Chondrocyte (in vitro differentiated cells): ENCODE measurements at regions not wholly inside any gene's neighbourhood (a gene's known extent, or its start where the extent isn't known, plus 50 kb on each side); places are given as distances from the start of the nearest gene placed in this dataset.

Experiments used
- DNase-seq: peaks from one replicate; pipeline ENCODE4 v3.0.0; 2021; ENCODE audit warnings: mixed read lengths, low spot score
- H3K27ac Mint-ChIP-seq: one replicate; pipeline ENCODE4 v1.8.0; 2021; ENCODE audit warnings: mild to moderate bottlenecking, moderate library complexity, mixed read lengths; ENCODE audit not compliant: unreplicated experiment
- H3K27me3 Mint-ChIP-seq: 2 replicates; pipeline ENCODE4 v1.8.0; 2021; ENCODE audit warnings: low read depth, mixed read lengths
- H3K36me3 Mint-ChIP-seq: 2 replicates; pipeline ENCODE4 v1.8.0; 2021; ENCODE audit warnings: low read depth, mixed read lengths
- H3K4me1 Mint-ChIP-seq: 2 replicates; pipeline ENCODE4 v1.8.0; 2021; ENCODE audit warnings: low read depth, mild to moderate bottlenecking, mixed read lengths
- H3K4me3 Mint-ChIP-seq: one replicate; pipeline ENCODE4 v1.8.0; 2021; ENCODE audit warnings: mild to moderate bottlenecking, moderate library complexity, mixed read lengths; ENCODE audit not compliant: unreplicated experiment
- H3K9me3 Mint-ChIP-seq: 2 replicates; pipeline ENCODE4 v1.8.0; 2021; ENCODE audit warnings: low read depth, mixed read lengths
- CTCF ChIP-seq: fragments of 200-600 bp; sonication (generic); IDR thresholded peaks from 2 replicates; pipeline ENCODE4 v1.5.0; 2021; ENCODE audit warnings: antibody characterized with exemption, mild to moderate bottlenecking, moderate library complexity

GRCh38 chr3:72630327-72630968 is 217.8 kb downstream of the SHQ1 start:
- peaks cover 15% of the 10 kb centered on the region for H3K27me3 Mint-ChIP-seq
- H3K4me1 Mint-ChIP-seq = no peaks in the 10 kb centered on the region
- no peak overlapping the region for H3K4me3 Mint-ChIP-seq
- no peaks in the 10 kb centered on the region for H3K36me3 Mint-ChIP-seq
- no peak overlapping the region for H3K27ac Mint-ChIP-seq
- DNase-seq = no peak
- peaks cover 4% of the 10 kb centered on the region for H3K9me3 Mint-ChIP-seq
- no peak for TF ChIP-seq CTCF

GRCh38 chr3:72629191-72629631 is 219.0 kb downstream of the SHQ1 start:
- no peaks in the 10 kb centered on the region for H3K4me1 Mint-ChIP-seq
- peaks cover 4% of the 10 kb centered on the region for H3K9me3 Mint-ChIP-seq
- H3K27ac Mint-ChIP-seq = no peak overlapping the region
- TF ChIP-seq CTCF = no peak
- no peaks in the 10 kb centered on the region for H3K36me3 Mint-ChIP-seq
- no peak overlapping the region for H3K4me3 Mint-ChIP-seq
- DNase-seq = no peak
- peaks cover 7% of the 10 kb centered on the region for H3K27me3 Mint-ChIP-seq

- Mint-ChIP-seq H3K27ac (no peak overlapping the region), H3K27me3 (peaks cover 2% of the 10 kb centered on the region), H3K36me3 (no peaks in the 10 kb centered on the region), H3K4me3 (no peak overlapping the region), H3K4me1 (no peaks in the 10 kb centered on the region), H3K9me3 (peaks cover 4% of the 10 kb centered on the region)
- no peak for DNase-seq
- TF ChIP-seq CTCF = no peak
Observed at GRCh38 chr3:72628065-72628464, 220.2 kb downstream of the SHQ1 start.

- H3K36me3 Mint-ChIP-seq = no peaks in the 10 kb centered on the region
- TF ChIP-seq CTCF = no peak
- DNase-seq = no peak
- peaks cover 4% of the 10 kb centered on the region for H3K9me3 Mint-ChIP-seq
- H3K27me3 Mint-ChIP-seq = no peaks in the 10 kb centered on the region
- no peak overlapping the region for H3K4me3 Mint-ChIP-seq
- no peak overlapping the region for H3K27ac Mint-ChIP-seq
- H3K4me1 Mint-ChIP-seq = no peaks in the 10 kb centered on the region
Observed at GRCh38 chr3:72627271-72627670, 221.0 kb downstream of the SHQ1 start.

GRCh38 chr3:72625602-72626337 is 222.5 kb downstream of the SHQ1 start:
- TF ChIP-seq CTCF = no peak
- H3K9me3 Mint-ChIP-seq = peaks cover 3% of the 10 kb centered on the region
- H3K4me1 Mint-ChIP-seq = no peaks in the 10 kb centered on the region
- peaks cover 3% of the 10 kb centered on the region for H3K27me3 Mint-ChIP-seq
- no peaks in the 10 kb centered on the region for H3K36me3 Mint-ChIP-seq
- no peak for DNase-seq
- H3K4me3 Mint-ChIP-seq = no peak overlapping the region
- H3K27ac Mint-ChIP-seq = no peak overlapping the region
